GM12865 (cell line): ENCODE measurements at regions not wholly inside any gene's neighbourhood (a gene's known extent, or its start where the extent isn't known, plus 50 kb on each side); places are given as distances from the start of the nearest gene placed in this dataset.
"Not testable (repeated sequence)": the region's sequence is repeated elsewhere in the genome, so short reads cannot be mapped to it uniquely, and the experiment has no call there.

Experiments
- DNase-seq: peaks from one replicate; pipeline ENCODE4 v3.0.0; 2010; ENCODE audit warnings: low read depth
- H3K4me3 ChIP-seq: 2 replicates; pipeline ENCODE4 v1.5.1; 2011; ENCODE audit warnings: mild to moderate bottlenecking, low read depth, low read length, control low read depth
- TF ChIP-seq, protein P1 (sequence below): IDR thresholded peaks from 2 replicates; pipeline ENCODE4 v1.5.1; 2011; ENCODE audit warnings: low read length, control low read depth, low read depth, inconsistent platforms; ENCODE audit not compliant: insufficient read depth; ENCODE audit errors: missing control alignments

DNA sequence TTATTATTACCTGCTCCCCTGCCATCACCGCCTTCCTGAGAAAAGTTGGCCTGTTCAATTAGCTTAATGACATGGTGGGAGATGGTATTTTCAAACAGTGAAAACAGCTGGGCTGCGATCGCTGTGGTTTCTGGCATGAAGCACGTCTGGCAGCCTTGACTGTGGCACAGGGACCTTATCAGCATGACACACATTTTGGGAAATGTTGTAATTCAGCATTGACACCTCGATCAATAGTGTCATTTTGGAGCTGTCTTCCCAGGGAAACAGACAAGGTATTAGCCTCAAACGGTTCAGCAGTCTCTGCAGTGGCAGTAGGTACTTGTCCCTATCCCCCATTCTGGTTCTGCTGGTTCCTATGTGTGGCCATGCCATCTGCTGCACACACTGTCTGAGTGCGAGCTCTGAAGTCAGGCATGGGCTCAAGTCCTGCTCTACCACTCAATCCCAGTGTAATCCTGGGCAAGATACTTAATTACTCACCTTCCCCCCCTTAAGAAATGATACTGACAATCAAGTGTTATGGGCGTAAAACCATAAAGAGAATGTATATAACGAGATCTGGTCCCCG is 154.5 kb upstream of the KCND3 start:
- TF ChIP-seq, protein P1, sequence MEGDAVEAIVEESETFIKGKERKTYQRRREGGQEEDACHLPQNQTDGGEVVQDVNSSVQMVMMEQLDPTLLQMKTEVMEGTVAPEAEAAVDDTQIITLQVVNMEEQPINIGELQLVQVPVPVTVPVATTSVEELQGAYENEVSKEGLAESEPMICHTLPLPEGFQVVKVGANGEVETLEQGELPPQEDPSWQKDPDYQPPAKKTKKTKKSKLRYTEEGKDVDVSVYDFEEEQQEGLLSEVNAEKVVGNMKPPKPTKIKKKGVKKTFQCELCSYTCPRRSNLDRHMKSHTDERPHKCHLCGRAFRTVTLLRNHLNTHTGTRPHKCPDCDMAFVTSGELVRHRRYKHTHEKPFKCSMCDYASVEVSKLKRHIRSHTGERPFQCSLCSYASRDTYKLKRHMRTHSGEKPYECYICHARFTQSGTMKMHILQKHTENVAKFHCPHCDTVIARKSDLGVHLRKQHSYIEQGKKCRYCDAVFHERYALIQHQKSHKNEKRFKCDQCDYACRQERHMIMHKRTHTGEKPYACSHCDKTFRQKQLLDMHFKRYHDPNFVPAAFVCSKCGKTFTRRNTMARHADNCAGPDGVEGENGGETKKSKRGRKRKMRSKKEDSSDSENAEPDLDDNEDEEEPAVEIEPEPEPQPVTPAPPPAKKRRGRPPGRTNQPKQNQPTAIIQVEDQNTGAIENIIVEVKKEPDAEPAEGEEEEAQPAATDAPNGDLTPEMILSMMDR: no peak

DNA sequence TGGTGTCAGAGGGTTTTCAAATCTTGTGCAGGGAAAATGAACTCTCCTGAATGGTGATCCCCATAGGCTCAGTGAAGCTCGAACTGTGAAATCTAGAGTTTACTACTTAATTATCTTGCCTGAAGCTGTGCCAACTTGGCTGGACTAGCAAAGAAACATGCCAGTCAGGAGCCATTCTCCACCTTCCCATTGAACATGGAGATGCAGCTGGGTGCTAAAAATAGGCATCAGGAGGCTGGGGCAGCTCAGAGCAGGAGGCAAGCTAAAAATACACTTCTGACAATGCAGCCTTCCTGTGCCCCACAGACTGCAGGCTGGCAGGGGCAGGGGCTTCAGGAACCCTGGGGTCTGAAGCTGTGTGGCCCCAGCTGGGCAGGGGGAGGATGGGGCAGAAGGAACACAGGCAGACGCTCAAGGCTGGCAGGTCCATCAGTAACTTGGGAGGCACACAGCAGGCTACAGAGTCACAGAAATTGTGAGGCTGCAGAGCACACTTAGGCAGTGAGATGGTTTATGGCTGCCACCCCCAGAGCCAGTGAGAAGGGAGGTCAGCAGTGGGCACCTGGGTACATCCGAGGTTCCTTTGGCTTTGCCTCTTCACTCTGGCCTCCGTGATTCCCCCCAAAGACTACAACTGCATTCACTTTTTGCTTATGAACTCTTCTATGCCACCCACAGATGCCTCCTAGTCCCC is 155.4 kb upstream of the KCND3 start:
- no peak overlapping the region for H3K4me3 ChIP-seq
- DNase-seq: no peak
- TF ChIP-seq, protein P1: no peak

More for the DNA sequence above, 154.5 kb upstream of the KCND3 start:
- DNase-seq: no peak
- H3K4me3 ChIP-seq: no peak overlapping the region

DNA sequence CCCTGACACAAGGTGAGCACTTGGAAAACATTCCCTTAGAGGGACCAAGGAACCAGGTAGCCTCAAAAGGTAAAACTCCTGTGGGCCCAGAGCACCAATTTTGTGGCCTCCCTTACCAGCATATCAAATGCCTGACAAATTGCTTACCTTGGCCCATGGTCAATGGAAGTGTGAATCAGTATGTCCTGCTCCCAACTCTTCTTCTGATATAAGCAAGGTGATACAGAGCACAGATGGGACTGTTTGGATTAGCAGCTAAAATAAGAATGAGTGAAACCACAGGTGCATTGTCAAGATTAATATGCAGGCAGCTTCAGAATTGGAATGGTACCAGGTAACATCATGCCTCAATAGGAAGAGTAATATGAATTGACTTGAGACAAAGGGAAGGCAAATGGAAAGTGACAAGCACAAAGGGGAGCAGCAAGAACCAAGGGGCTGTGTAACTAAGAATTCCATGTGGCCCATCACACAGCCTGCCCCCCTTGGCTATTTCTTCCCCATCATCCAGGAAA is 156.8 kb upstream of the KCND3 start:
- no peak overlapping the region for H3K4me3 ChIP-seq
- TF ChIP-seq, protein P1: no peak
- no peak for DNase-seq

DNA sequence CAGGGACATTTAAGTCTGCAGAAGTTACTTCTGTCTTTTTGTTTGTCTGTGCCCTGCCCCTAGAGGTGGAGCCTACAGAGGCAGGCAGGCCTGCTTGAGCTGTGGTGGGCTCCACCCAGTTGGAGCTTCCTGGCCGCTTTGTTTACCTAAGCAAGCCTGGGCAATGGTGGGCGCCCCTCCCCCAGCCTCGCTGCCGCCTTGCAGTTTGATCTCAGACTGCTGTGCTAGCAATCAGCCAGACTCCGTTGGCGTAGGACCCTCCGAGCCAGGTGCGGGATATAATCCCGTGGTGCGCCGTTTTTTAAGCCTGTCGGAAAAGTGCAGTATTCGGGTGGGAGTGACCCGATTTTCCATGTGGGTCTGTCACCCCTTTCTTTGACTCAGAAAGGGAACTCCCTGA is 170.7 kb upstream of the KCND3 start:
- DNase-seq, H3K4me3 ChIP-seq: not testable (repeated sequence)

DNA sequence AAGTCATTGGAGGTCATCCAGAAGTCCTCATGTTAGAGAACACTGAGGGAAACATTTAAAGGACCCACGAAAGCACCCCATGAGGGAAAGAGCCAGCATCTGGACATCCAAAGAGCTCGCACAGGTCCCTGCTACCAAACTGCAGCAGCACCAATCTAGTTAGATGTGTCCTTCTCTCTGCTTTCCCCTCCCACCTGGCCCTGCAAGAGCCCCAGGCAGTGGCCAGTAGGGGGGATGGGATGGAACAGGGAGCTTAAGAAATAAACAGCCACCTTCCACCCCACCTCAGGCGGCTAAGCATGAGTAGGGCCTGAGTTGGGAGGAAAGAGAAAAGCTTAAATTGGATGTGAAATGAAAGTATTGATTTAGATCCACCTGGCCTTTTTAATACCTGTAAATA is 175.9 kb upstream of the KCND3 start:
- no peak overlapping the region for H3K4me3 ChIP-seq
- no peak for DNase-seq
- TF ChIP-seq, protein P1: no peak

DNA sequence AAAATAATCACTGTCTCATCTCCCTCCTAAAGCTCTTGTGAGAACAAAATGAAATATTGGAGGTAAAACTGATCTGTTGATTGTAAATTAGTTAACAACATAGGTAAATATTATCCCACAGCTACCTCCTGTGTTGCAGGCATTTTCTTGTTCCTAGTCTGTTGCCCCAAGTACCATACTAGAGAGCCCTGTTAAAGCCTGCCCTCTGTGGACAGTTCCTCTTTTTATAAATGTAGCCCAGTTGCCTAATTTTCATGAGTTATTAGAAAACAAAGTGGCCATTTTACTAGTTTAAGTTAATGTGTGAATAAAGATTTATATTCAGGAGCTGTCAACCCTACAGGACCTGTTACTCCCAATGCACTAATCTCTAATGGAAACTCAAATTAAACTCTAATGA is 180.0 kb upstream of the KCND3 start:
- no peak for DNase-seq
- TF ChIP-seq, protein P1: no peak
- H3K4me3 ChIP-seq: no peak overlapping the region

DNA sequence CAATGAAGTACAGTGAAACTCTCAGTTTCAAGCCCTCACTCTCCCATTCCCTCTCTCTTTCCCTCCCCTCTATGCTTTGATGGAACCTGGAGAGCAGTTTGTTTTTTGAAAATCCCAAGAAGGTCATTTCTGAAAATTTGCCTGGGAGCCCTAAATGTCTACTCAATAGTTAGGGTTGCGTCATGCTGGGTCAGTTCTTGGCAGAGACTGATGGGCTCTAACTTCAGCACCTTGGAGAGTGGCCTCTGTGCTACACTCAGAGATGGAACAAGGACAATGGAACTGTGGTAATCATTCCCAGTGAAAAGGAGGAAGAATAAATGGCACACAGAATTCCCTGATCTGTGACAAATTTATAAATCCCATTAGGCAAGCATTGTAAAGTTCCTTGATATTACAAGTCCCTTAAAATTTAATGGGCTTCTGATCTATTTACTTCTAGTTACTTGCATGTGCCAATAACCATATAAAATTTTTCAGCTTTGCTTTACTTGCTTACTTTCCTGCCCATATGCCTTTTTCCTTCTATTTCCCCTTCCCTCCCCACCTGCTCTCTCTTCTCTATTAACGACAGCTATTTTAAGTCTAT is 182.9 kb upstream of the KCND3 start:
- H3K4me3 ChIP-seq: no peak overlapping the region
- TF ChIP-seq, protein P1: no peak
- DNase-seq: peak; percentile 22
